ENCODE measurements at regions not wholly inside any gene's neighbourhood (a gene's known extent, or its start where the extent isn't known, plus 50 kb on each side); places are given as distances from the start of the nearest gene placed in this dataset.

- WGBS, 2 donors: 64 to 65% methylated on average over 3 of the region's 3 CpGs
- TF ChIP-seq CTCF (IDR thresholded peaks at IDR 0.05) (no peak), POLR2A (IDR thresholded peaks at IDR 0.05) (no peak)
- no peak for DNase-seq (ENCODE audit: low spot score in 2 of 2)
- intact Hi-C loops (cut with DNase I; ENCODE audit: low total_unique reads): loop anchor here (5.0 kb wide), 1 partner anchor 328 kb away; the partner anchor contains the start of gene SNX18
- no peak overlapping the region for H3K4me3 ChIP-seq (ENCODE audit: low read depth, poor library complexity, severe bottlenecking)
These were observed 139.8 kb downstream of the ESM1 start for GRCh38 chr5:54845567-54845941.

GRCh38 chr5:54844905-54845566 is 140.4 kb downstream of the ESM1 start:
- intact Hi-C loops (cut with DNase I; ENCODE audit: low total_unique reads): loop anchor here (5.0 kb wide), 1 partner anchor 328 kb away; the partner anchor contains the start of gene SNX18
- WGBS, 2 donors: 39 to 45% methylated on average over 6 of the region's 6 CpGs
- DNase-seq (ENCODE audit: low spot score in 2 of 2): no peak
- H3K4me3 ChIP-seq (ENCODE audit: low read depth, poor library complexity, severe bottlenecking): no peak overlapping the region
- TF ChIP-seq POLR2A (IDR thresholded peaks at IDR 0.05): no peak
- peak in 1 of 3 donors; percentile 59 for TF ChIP-seq CTCF (IDR thresholded peaks at IDR 0.05)

- no peak for DNase-seq (ENCODE audit: low spot score in 2 of 2)
- no peak for TF ChIP-seq CTCF (IDR thresholded peaks at IDR 0.05)
- no peak for TF ChIP-seq POLR2A (IDR thresholded peaks at IDR 0.05)
- intact Hi-C loops (cut with DNase I; ENCODE audit: low total_unique reads): no loop called here
- no peak overlapping the region for H3K4me3 ChIP-seq (ENCODE audit: low read depth, poor library complexity, severe bottlenecking)
- WGBS, 2 donors: 63 to 68% methylated on average over 4 of the region's 4 CpGs
These were observed 141.1 kb downstream of the ESM1 start for GRCh38 chr5:54844266-54844665.

- WGBS, 2 donors: 90 to 94% methylated on average over 1 of the region's 1 CpG
- TF ChIP-seq POLR2A (IDR thresholded peaks at IDR 0.05) (no peak), CTCF (IDR thresholded peaks at IDR 0.05) (no peak)
- DNase-seq (ENCODE audit: low spot score in 2 of 2): no peak
- intact Hi-C loops (cut with DNase I; ENCODE audit: low total_unique reads): no loop called here
- H3K4me3 ChIP-seq (ENCODE audit: low read depth, poor library complexity, severe bottlenecking): no peak overlapping the region
These were observed 143.9 kb downstream of the ESM1 start for GRCh38 chr5:54841481-54841880.

- 86 to 97% methylated on average over 1 of the region's 1 CpG for WGBS, 2 donors
- intact Hi-C loops (cut with DNase I; ENCODE audit: low total_unique reads): no loop called here
- DNase-seq (ENCODE audit: low spot score in 2 of 2): no peak
- TF ChIP-seq POLR2A (IDR thresholded peaks at IDR 0.05) (no peak), CTCF (IDR thresholded peaks at IDR 0.05) (no peak)
- H3K4me3 ChIP-seq (ENCODE audit: low read depth, poor library complexity, severe bottlenecking): no peak overlapping the region
These were observed 146.6 kb downstream of the ESM1 start for GRCh38 chr5:54838843-54839242.

GRCh38 chr5:54837981-54838380 is 147.4 kb downstream of the ESM1 start:
- WGBS, 2 donors: 83 to 90% methylated on average over 6 of the region's 6 CpGs
- DNase-seq (ENCODE audit: low spot score in 2 of 2): no peak
- no peak overlapping the region for H3K4me3 ChIP-seq (ENCODE audit: low read depth, poor library complexity, severe bottlenecking)
- no peak for TF ChIP-seq POLR2A (IDR thresholded peaks at IDR 0.05)
- TF ChIP-seq CTCF (IDR thresholded peaks at IDR 0.05): no peak
- intact Hi-C loops (cut with DNase I; ENCODE audit: low total_unique reads): no loop called here

Data from lower leg skin (tissue), 4 donors.